HFFc6 (cell line): ENCODE measurements at regions not wholly inside any gene's neighbourhood (a gene's known extent, or its start where the extent isn't known, plus 50 kb on each side); places are given as distances from the start of the nearest gene placed in this dataset.

ENCODE experiments used
- DNase-seq: peaks from one replicate; pipeline ENCODE4 v3.0.0-alpha.2; 2018
- H3K27ac Mint-ChIP-seq: 2 replicates; pipeline ENCODE4 v1.8.0; 2020; ENCODE audit warnings: mild to moderate bottlenecking, mixed read lengths
- H3K27me3 Mint-ChIP-seq: 2 replicates; pipeline ENCODE4 v1.8.0; 2021; ENCODE audit warnings: mild to moderate bottlenecking, moderate library complexity, mixed read lengths; ENCODE audit not compliant: insufficient read depth
- H3K36me3 Mint-ChIP-seq: 2 replicates; pipeline ENCODE4 v1.8.0; 2021; ENCODE audit warnings: low read depth, mixed read lengths
- H3K4me1 Mint-ChIP-seq: 2 replicates; pipeline ENCODE4 v1.8.0; 2020; ENCODE audit warnings: low read depth, mixed read lengths
- H3K4me3 Mint-ChIP-seq: 2 replicates; pipeline ENCODE4 v1.8.0; 2020; ENCODE audit warnings: mild to moderate bottlenecking, moderate library complexity, mixed read lengths
- H3K9me3 Mint-ChIP-seq: 2 replicates; pipeline ENCODE4 v1.8.0; 2020; ENCODE audit warnings: mild to moderate bottlenecking, mixed read lengths
- TF ChIP-seq, protein P1 (sequence below): fragments of 200-600 bp; sonication (generic); IDR thresholded peaks from 2 replicates; pipeline ENCODE4 v1.5.0; 2021; ENCODE audit warnings: antibody characterized with exemption, mild to moderate bottlenecking

DNA sequence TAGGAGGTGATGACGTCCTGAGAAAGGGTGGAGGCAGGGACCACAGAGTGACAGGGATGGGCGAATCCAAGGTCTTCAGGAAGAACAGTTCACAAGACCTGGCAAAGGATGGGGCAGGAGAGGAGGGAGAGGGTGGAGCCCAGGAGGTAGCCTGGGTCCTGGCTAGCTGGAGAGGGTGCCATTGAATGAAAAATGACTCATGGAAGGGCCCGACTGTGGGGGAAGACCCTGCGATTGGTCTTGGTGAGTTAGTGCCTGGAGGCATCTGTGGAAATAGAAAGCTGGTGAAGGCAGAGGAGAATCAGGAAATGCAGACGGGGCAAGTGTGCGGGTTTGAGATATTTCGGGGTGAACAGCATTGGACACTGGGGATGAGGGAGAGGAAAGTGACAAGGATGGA is 60.3 kb upstream of the SLC45A1 start:
- Mint-ChIP-seq H3K27me3 (peaks cover 11% of the 10 kb centered on the region), H3K27ac (no peak overlapping the region), H3K4me3 (no peak overlapping the region), H3K4me1 (peaks cover 25% of the 10 kb centered on the region), H3K36me3 (no peaks in the 10 kb centered on the region), H3K9me3 (no peaks in the 10 kb centered on the region)
- TF ChIP-seq, protein P1, sequence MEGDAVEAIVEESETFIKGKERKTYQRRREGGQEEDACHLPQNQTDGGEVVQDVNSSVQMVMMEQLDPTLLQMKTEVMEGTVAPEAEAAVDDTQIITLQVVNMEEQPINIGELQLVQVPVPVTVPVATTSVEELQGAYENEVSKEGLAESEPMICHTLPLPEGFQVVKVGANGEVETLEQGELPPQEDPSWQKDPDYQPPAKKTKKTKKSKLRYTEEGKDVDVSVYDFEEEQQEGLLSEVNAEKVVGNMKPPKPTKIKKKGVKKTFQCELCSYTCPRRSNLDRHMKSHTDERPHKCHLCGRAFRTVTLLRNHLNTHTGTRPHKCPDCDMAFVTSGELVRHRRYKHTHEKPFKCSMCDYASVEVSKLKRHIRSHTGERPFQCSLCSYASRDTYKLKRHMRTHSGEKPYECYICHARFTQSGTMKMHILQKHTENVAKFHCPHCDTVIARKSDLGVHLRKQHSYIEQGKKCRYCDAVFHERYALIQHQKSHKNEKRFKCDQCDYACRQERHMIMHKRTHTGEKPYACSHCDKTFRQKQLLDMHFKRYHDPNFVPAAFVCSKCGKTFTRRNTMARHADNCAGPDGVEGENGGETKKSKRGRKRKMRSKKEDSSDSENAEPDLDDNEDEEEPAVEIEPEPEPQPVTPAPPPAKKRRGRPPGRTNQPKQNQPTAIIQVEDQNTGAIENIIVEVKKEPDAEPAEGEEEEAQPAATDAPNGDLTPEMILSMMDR, result no peak
- no peak for DNase-seq

DNA sequence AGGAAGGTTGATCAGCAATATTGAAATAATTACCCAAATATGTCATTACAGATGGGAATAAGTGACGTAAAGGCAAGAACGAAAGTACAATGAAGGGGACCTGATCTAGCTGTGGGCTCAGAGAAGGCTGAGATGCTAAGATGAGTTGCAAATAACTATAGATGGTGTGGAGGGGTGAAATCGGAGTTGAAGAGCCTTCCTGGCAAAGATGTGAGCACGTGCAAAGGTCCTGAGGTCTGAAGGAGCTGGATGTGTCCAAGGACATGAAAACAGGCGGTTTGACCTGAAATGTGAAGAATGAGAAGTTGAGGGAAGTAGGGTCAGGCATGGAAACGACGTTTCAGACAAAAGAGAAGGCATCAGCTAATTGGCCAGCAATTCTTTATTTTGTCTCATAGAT is 61.6 kb upstream of the SLC45A1 start:
- no peak for DNase-seq
- no peak overlapping the region for H3K4me3 Mint-ChIP-seq
- peaks cover 11% of the 10 kb centered on the region for H3K27me3 Mint-ChIP-seq
- no peaks in the 10 kb centered on the region for H3K36me3 Mint-ChIP-seq
- TF ChIP-seq, protein P1, result no peak
- no peaks in the 10 kb centered on the region for H3K9me3 Mint-ChIP-seq
- peaks cover 25% of the 10 kb centered on the region for H3K4me1 Mint-ChIP-seq
- no peak overlapping the region for H3K27ac Mint-ChIP-seq

DNA sequence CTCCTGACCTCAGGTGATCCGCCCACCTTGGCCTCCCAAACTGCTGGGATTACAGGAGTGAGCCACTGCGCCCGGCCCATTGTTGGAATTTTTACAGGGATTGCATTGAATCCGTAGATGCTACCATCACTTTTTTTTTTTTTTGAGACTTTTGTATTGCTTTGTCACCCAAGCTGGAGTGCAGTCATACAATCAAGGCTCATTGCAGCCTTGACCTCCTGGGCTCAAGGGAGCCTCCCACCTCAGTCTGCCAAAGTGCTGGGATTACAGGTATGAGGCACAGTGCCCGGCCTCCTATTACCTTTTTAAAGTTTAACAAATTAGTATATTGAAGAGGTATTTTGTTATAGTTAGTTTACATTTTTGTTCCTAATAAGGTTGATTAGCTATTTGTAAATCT is 62.2 kb upstream of the SLC45A1 start:
- Mint-ChIP-seq H3K9me3 (no peaks in the 10 kb centered on the region), H3K4me3 (no peak overlapping the region), H3K27me3 (peaks cover 11% of the 10 kb centered on the region), H3K4me1 (peaks cover 25% of the 10 kb centered on the region), H3K36me3 (no peaks in the 10 kb centered on the region), H3K27ac (no peak overlapping the region)
- TF ChIP-seq, protein P1, result no peak
- no peak for DNase-seq

DNA sequence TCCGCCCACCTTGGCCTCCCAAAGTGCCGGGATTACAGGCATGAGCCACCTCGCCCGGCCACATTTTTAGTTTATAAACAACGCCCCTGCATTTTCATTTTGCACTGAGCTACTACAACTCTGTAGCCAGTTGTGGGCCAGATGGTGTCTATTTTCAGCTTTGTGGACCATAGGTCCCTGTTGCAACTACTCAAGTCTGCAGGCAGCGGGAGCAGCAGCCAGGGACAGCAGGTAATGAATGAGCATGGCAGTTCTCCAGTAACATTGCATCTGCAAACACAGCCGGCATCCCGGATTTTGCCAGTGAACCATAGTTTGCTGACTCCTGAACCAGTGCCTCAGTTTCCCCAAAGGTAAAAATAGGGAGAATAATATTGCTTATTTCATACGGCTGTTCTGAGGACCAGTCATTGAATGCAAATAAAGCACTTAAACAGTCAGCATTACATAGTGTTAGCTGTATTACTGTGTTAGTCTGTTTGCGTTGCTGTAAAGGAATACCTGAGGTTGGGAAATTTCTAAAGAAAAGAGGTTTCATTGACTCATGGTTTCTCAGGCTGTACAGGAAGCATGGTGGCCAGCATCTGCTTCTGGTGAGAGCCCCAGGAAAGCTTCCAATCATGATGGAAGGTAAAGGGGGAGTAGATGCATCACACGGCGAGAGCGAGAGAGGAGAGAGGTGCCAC is 65.5 kb upstream of the SLC45A1 start:
- Mint-ChIP-seq H3K36me3 (no peaks in the 10 kb centered on the region), H3K27ac (no peak overlapping the region), H3K4me3 (no peak overlapping the region), H3K4me1 (peaks cover 4% of the 10 kb centered on the region; the same call in 1 of the 2 replicates), H3K9me3 (no peaks in the 10 kb centered on the region), H3K27me3 (peaks cover 8% of the 10 kb centered on the region)
- TF ChIP-seq, protein P1, result no peak
- no peak for DNase-seq

DNA sequence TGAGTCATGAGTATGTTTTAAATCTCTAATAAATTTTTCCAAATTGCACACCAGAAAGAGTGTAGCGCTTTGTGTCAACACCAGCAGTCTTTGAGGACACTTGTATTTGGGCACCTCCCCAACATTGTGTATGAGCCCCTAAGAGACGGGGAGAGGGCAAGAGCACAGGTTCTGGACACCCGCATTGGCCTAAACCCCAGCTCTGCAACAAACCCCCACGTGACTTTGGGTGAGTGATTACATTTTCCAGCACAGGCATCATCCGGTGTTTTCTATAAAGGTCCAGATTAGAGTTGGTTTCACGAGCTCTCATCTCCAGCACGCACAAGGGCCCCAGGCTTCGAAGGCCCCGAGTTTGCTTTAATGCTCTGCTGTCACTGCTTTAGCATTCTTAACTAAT is 66.3 kb upstream of the SLC45A1 start:
- Mint-ChIP-seq H3K27me3 (peaks cover 7% of the 10 kb centered on the region), H3K9me3 (no peaks in the 10 kb centered on the region), H3K4me3 (no peak overlapping the region), H3K4me1 (no peaks in the 10 kb centered on the region), H3K36me3 (no peaks in the 10 kb centered on the region), H3K27ac (no peak overlapping the region)
- TF ChIP-seq, protein P1, result no peak
- DNase-seq, result no peak
